ENCODE measurements at regions not wholly inside any gene's neighbourhood (a gene's known extent, or its start where the extent isn't known, plus 50 kb on each side); places are given as distances from the start of the nearest gene placed in this dataset.

GRCh38 chr18:54060343-54061005 lies 164.0 kb downstream of the MBD2 start:
- WGBS, 2 donors: 69 to 84% methylated on average over 3 of the region's 3 CpGs
- TF ChIP-seq CTCF (IDR thresholded peaks at IDR 0.05): no peak
- no peak for TF ChIP-seq POLR2A (IDR thresholded peaks at IDR 0.05)
- intact Hi-C loops (cut with DNase I; ENCODE audit: low total_unique reads): no loop called here

GRCh38 chr18:54052732-54053429 lies 171.6 kb downstream of the MBD2 start:
- DNase-seq (ENCODE audit: low spot score in 2 of 2): no peak
- 87 to 96% methylated on average over 2 of the region's 2 CpGs for WGBS, 2 donors

More at GRCh38 chr18:54060343-54061005, 164.0 kb downstream of the MBD2 start:
- DNase-seq (ENCODE audit: low spot score in 2 of 2): no peak
- H3K4me3 ChIP-seq (ENCODE audit: low read depth, poor library complexity, severe bottlenecking): no peak overlapping the region

GRCh38 chr18:54052259-54052658 lies 172.2 kb downstream of the MBD2 start:
- intact Hi-C loops (cut with DNase I; ENCODE audit: low total_unique reads): no loop called here
- no peak for DNase-seq (ENCODE audit: low spot score in 2 of 2)

More at GRCh38 chr18:54052732-54053429, 171.6 kb downstream of the MBD2 start:
- intact Hi-C loops (cut with DNase I; ENCODE audit: low total_unique reads): no loop called here
- TF ChIP-seq POLR2A (IDR thresholded peaks at IDR 0.05) (no peak), CTCF (IDR thresholded peaks at IDR 0.05) (no peak)
- no peak overlapping the region for H3K4me3 ChIP-seq (ENCODE audit: low read depth, poor library complexity, severe bottlenecking)

GRCh38 chr18:54043484-54044251 lies 180.8 kb downstream of the MBD2 start:
- WGBS, 2 donors: 81 to 88% methylated on average over 2 of the region's 2 CpGs
- no peak for DNase-seq (ENCODE audit: low spot score in 2 of 2)
- intact Hi-C loops (cut with DNase I; ENCODE audit: low total_unique reads): loop anchor here (5.0 kb wide), 1 partner anchor 551 kb away; no protein-coding TSS in a partner anchor
- TF ChIP-seq CTCF (IDR thresholded peaks at IDR 0.05) (no peak), POLR2A (IDR thresholded peaks at IDR 0.05) (no peak)
- no peak overlapping the region for H3K4me3 ChIP-seq (ENCODE audit: low read depth, poor library complexity, severe bottlenecking)

More at GRCh38 chr18:54052259-54052658, 172.2 kb downstream of the MBD2 start:
- TF ChIP-seq CTCF (IDR thresholded peaks at IDR 0.05): no peak
- TF ChIP-seq POLR2A (IDR thresholded peaks at IDR 0.05): no peak
- H3K4me3 ChIP-seq (ENCODE audit: low read depth, poor library complexity, severe bottlenecking): no peak overlapping the region

GRCh38 chr18:54035927-54036326 lies 188.5 kb downstream of the MBD2 start:
- no peak for DNase-seq (ENCODE audit: low spot score in 2 of 2)
- H3K4me3 ChIP-seq (ENCODE audit: low read depth, poor library complexity, severe bottlenecking): no peak overlapping the region
- intact Hi-C loops (cut with DNase I; ENCODE audit: low total_unique reads): no loop called here
- TF ChIP-seq POLR2A (IDR thresholded peaks at IDR 0.05) (no peak), CTCF (IDR thresholded peaks at IDR 0.05) (no peak)

Data from lower leg skin (tissue), 4 donors.